ENCODE measurements at regions not wholly inside any gene's neighbourhood (a gene's known extent, or its start where the extent isn't known, plus 50 kb on each side); places are given as distances from the start of the nearest gene placed in this dataset.
"Not testable (repeated sequence)": the region's sequence is repeated elsewhere in the genome, so short reads cannot be mapped to it uniquely, and the experiment has no call there.

- Histone ChIP-seq H3K9ac (ENCODE audit: low read length) (no peak overlapping the region), H3K4me3 (ENCODE audit: low read length) (no peak overlapping the region), H3K9me3 (ENCODE audit: control insufficient read depth, low read length) (no peaks in the 10 kb centered on the region), H3K36me3 (ENCODE audit: control insufficient read depth, insufficient read depth, low read length) (no peaks in the 10 kb centered on the region), H3K4me1 (ENCODE audit: control insufficient read depth, insufficient read depth, low read length) (no peaks in the 10 kb centered on the region), H3K27me3 (ENCODE audit: control insufficient read depth, insufficient read depth, low read length) (no peaks in the 10 kb centered on the region)
Observed at GRCh38 chr15:96130734-96131133, 199.8 kb upstream of the NR2F2 start.

GRCh38 chr15:96132126-96132525, 198.4 kb upstream of the NR2F2 start:
- H3K4me3 ChIP-seq (ENCODE audit: low read length) = no peak overlapping the region
- H3K4me1 ChIP-seq (ENCODE audit: control insufficient read depth, insufficient read depth, low read length) = no peaks in the 10 kb centered on the region
- H3K9me3 ChIP-seq (ENCODE audit: control insufficient read depth, low read length) = no peaks in the 10 kb centered on the region
- no peaks in the 10 kb centered on the region for H3K27me3 ChIP-seq (ENCODE audit: control insufficient read depth, insufficient read depth, low read length)
- no peaks in the 10 kb centered on the region for H3K36me3 ChIP-seq (ENCODE audit: control insufficient read depth, insufficient read depth, low read length)
- no peak overlapping the region for H3K9ac ChIP-seq (ENCODE audit: low read length)

- Histone ChIP-seq H3K36me3 (ENCODE audit: control insufficient read depth, insufficient read depth, low read length) (no peaks in the 10 kb centered on the region), H3K4me3 (ENCODE audit: low read length) (no peak overlapping the region), H3K9me3 (ENCODE audit: control insufficient read depth, low read length) (no peaks in the 10 kb centered on the region), H3K4me1 (ENCODE audit: control insufficient read depth, insufficient read depth, low read length) (no peaks in the 10 kb centered on the region), H3K9ac (ENCODE audit: low read length) (no peak overlapping the region), H3K27me3 (ENCODE audit: control insufficient read depth, insufficient read depth, low read length) (no peaks in the 10 kb centered on the region)
Observed at GRCh38 chr15:96135166-96136093, 195.1 kb upstream of the NR2F2 start.

GRCh38 chr15:96138985-96139384, 191.5 kb upstream of the NR2F2 start:
- Histone ChIP-seq H3K36me3 (ENCODE audit: control insufficient read depth, insufficient read depth, low read length) (no peaks in the 10 kb centered on the region), H3K27me3 (ENCODE audit: control insufficient read depth, insufficient read depth, low read length) (no peaks in the 10 kb centered on the region), H3K9ac (ENCODE audit: low read length) (no peak overlapping the region), H3K4me3 (ENCODE audit: low read length) (no peak overlapping the region), H3K9me3 (ENCODE audit: control insufficient read depth, low read length) (no peaks in the 10 kb centered on the region), H3K4me1 (ENCODE audit: control insufficient read depth, insufficient read depth, low read length) (no peaks in the 10 kb centered on the region)

- H3K4me1 ChIP-seq (ENCODE audit: control insufficient read depth, insufficient read depth, low read length) = no peaks in the 10 kb centered on the region
- H3K9me3 ChIP-seq (ENCODE audit: control insufficient read depth, low read length) = no peaks in the 10 kb centered on the region
- H3K9ac ChIP-seq (ENCODE audit: low read length) = no peak overlapping the region
- H3K4me3 ChIP-seq (ENCODE audit: low read length) = no peak overlapping the region
- no peaks in the 10 kb centered on the region for H3K27me3 ChIP-seq (ENCODE audit: control insufficient read depth, insufficient read depth, low read length)
- no peaks in the 10 kb centered on the region for H3K36me3 ChIP-seq (ENCODE audit: control insufficient read depth, insufficient read depth, low read length)
Observed at GRCh38 chr15:96142498-96142897, 188.0 kb upstream of the NR2F2 start.

- H3K9me3 ChIP-seq (ENCODE audit: control insufficient read depth, low read length) = no peaks in the 10 kb centered on the region
- H3K27me3 ChIP-seq (ENCODE audit: control insufficient read depth, insufficient read depth, low read length) = no peaks in the 10 kb centered on the region
- H3K4me1 ChIP-seq (ENCODE audit: control insufficient read depth, insufficient read depth, low read length) = no peaks in the 10 kb centered on the region
- H3K36me3 ChIP-seq (ENCODE audit: control insufficient read depth, insufficient read depth, low read length) = no peaks in the 10 kb centered on the region
- H3K4me3 ChIP-seq (ENCODE audit: low read length) = no peak overlapping the region
- no peak overlapping the region for H3K9ac ChIP-seq (ENCODE audit: low read length)
Observed at GRCh38 chr15:96144734-96145133, 185.8 kb upstream of the NR2F2 start.

- Histone ChIP-seq H3K4me3 (ENCODE audit: low read length) (no peak overlapping the region), H3K9ac (ENCODE audit: low read length) (no peak overlapping the region), H3K27me3 (ENCODE audit: control insufficient read depth, insufficient read depth, low read length) (no peaks in the 10 kb centered on the region), H3K36me3 (ENCODE audit: control insufficient read depth, insufficient read depth, low read length) (no peaks in the 10 kb centered on the region), H3K4me1 (ENCODE audit: control insufficient read depth, insufficient read depth, low read length) (no peaks in the 10 kb centered on the region), H3K9me3 (ENCODE audit: control insufficient read depth, low read length) (no peaks in the 10 kb centered on the region)
Observed at GRCh38 chr15:96146726-96147125, 183.8 kb upstream of the NR2F2 start.

GRCh38 chr15:96147267-96147666, 183.2 kb upstream of the NR2F2 start:
- no peaks in the 10 kb centered on the region for H3K27me3 ChIP-seq (ENCODE audit: control insufficient read depth, insufficient read depth, low read length)
- H3K4me1 ChIP-seq (ENCODE audit: control insufficient read depth, insufficient read depth, low read length) = no peaks in the 10 kb centered on the region
- no peak overlapping the region for H3K9ac ChIP-seq (ENCODE audit: low read length)
- no peaks in the 10 kb centered on the region for H3K9me3 ChIP-seq (ENCODE audit: control insufficient read depth, low read length)
- no peak overlapping the region for H3K4me3 ChIP-seq (ENCODE audit: low read length)
- H3K36me3 ChIP-seq (ENCODE audit: control insufficient read depth, insufficient read depth, low read length) = no peaks in the 10 kb centered on the region

- Histone ChIP-seq H3K4me3 (ENCODE audit: low read length) (no peak overlapping the region), H3K9me3 (ENCODE audit: control insufficient read depth, low read length) (no peaks in the 10 kb centered on the region), H3K4me1 (ENCODE audit: control insufficient read depth, insufficient read depth, low read length) (no peaks in the 10 kb centered on the region), H3K27me3 (ENCODE audit: control insufficient read depth, insufficient read depth, low read length) (no peaks in the 10 kb centered on the region), H3K9ac (ENCODE audit: low read length) (no peak overlapping the region), H3K36me3 (ENCODE audit: control insufficient read depth, insufficient read depth, low read length) (no peaks in the 10 kb centered on the region)
Observed at GRCh38 chr15:96150254-96150653, 180.2 kb upstream of the NR2F2 start.

GRCh38 chr15:96151749-96152148, 178.8 kb upstream of the NR2F2 start:
- not testable (repeated sequence) for H3K4me3 ChIP-seq (ENCODE audit: low read length)

GRCh38 chr15:96153929-96154328, 176.6 kb upstream of the NR2F2 start:
- Histone ChIP-seq H3K9ac (ENCODE audit: low read length) (no peak overlapping the region), H3K36me3 (ENCODE audit: control insufficient read depth, insufficient read depth, low read length) (no peaks in the 10 kb centered on the region), H3K9me3 (ENCODE audit: control insufficient read depth, low read length) (no peaks in the 10 kb centered on the region), H3K4me1 (ENCODE audit: control insufficient read depth, insufficient read depth, low read length) (no peaks in the 10 kb centered on the region), H3K27me3 (ENCODE audit: control insufficient read depth, insufficient read depth, low read length) (no peaks in the 10 kb centered on the region), H3K4me3 (ENCODE audit: low read length) (no peak overlapping the region)

More at GRCh38 chr15:96151749-96152148, 178.8 kb upstream of the NR2F2 start:
- H3K4me1 ChIP-seq (ENCODE audit: control insufficient read depth, insufficient read depth, low read length); H3K9ac ChIP-seq (ENCODE audit: low read length); H3K27me3 ChIP-seq (ENCODE audit: control insufficient read depth, insufficient read depth, low read length); H3K36me3 ChIP-seq (ENCODE audit: control insufficient read depth, insufficient read depth, low read length); H3K9me3 ChIP-seq (ENCODE audit: control insufficient read depth, low read length): not testable (repeated sequence)

- Histone ChIP-seq H3K36me3 (ENCODE audit: control insufficient read depth, insufficient read depth, low read length) (no peaks in the 10 kb centered on the region), H3K4me1 (ENCODE audit: control insufficient read depth, insufficient read depth, low read length) (no peaks in the 10 kb centered on the region), H3K27me3 (ENCODE audit: control insufficient read depth, insufficient read depth, low read length) (no peaks in the 10 kb centered on the region), H3K9me3 (ENCODE audit: control insufficient read depth, low read length) (no peaks in the 10 kb centered on the region), H3K4me3 (ENCODE audit: low read length) (no peak overlapping the region), H3K9ac (ENCODE audit: low read length) (no peak overlapping the region)
Observed at GRCh38 chr15:96158938-96159337, 171.6 kb upstream of the NR2F2 start.

Measured in mucosa of stomach (tissue), 1 donor.